Panc1 (cell line): ENCODE measurements at regions not wholly inside any gene's neighbourhood (a gene's known extent, or its start where the extent isn't known, plus 50 kb on each side); places are given as distances from the start of the nearest gene placed in this dataset.

ENCODE experiments used
- POLR2AphosphoS5 ChIP-seq: IDR thresholded peaks from 2 replicates; pipeline ENCODE4 v1.6.1; 2012; ENCODE audit warnings: mild to moderate bottlenecking, low read depth, low read length, moderate library complexity
- SIN3A ChIP-seq: IDR thresholded peaks from 2 replicates; pipeline ENCODE4 v1.6.1; 2012; ENCODE audit warnings: low read depth, mild to moderate bottlenecking, low read length, moderate library complexity, borderline replicate concordance; ENCODE audit not compliant: insufficient read depth
- TCF7L2 ChIP-seq: IDR thresholded peaks from 2 replicates; pipeline ENCODE4 v1.6.1; 2011; ENCODE audit warnings: mild to moderate bottlenecking, low read depth, low read length, inconsistent platforms
- TF ChIP-seq, protein P1 (sequence below): fragments of 450-650 bp; IDR thresholded peaks from 2 replicates; pipeline ENCODE4 v1.5.1; 2017; ENCODE audit warnings: mild to moderate bottlenecking
- TF ChIP-seq, protein P2 (sequence below), 2 experiments: IDR thresholded peaks; 2 replicates each; pipeline ENCODE4 v1.6.1; 2011 to 2012; ENCODE audit warnings: low read depth in 2 of 2, control low read depth in 1 of 2, low read length in 1 of 2, mild to moderate bottlenecking in 1 of 2, moderate library complexity in 1 of 2; ENCODE audit not compliant: insufficient read depth in 1 of 2

GRCh38 chr12:61808856-61809255 lies 451.3 kb upstream of the USP15 start:
- TF ChIP-seq, protein P1, sequence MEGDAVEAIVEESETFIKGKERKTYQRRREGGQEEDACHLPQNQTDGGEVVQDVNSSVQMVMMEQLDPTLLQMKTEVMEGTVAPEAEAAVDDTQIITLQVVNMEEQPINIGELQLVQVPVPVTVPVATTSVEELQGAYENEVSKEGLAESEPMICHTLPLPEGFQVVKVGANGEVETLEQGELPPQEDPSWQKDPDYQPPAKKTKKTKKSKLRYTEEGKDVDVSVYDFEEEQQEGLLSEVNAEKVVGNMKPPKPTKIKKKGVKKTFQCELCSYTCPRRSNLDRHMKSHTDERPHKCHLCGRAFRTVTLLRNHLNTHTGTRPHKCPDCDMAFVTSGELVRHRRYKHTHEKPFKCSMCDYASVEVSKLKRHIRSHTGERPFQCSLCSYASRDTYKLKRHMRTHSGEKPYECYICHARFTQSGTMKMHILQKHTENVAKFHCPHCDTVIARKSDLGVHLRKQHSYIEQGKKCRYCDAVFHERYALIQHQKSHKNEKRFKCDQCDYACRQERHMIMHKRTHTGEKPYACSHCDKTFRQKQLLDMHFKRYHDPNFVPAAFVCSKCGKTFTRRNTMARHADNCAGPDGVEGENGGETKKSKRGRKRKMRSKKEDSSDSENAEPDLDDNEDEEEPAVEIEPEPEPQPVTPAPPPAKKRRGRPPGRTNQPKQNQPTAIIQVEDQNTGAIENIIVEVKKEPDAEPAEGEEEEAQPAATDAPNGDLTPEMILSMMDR, result no peak
- TF ChIP-seq POLR2AphosphoS5 (no peak), SIN3A (no peak), TCF7L2 (no peak)
- TF ChIP-seq, protein P2, sequence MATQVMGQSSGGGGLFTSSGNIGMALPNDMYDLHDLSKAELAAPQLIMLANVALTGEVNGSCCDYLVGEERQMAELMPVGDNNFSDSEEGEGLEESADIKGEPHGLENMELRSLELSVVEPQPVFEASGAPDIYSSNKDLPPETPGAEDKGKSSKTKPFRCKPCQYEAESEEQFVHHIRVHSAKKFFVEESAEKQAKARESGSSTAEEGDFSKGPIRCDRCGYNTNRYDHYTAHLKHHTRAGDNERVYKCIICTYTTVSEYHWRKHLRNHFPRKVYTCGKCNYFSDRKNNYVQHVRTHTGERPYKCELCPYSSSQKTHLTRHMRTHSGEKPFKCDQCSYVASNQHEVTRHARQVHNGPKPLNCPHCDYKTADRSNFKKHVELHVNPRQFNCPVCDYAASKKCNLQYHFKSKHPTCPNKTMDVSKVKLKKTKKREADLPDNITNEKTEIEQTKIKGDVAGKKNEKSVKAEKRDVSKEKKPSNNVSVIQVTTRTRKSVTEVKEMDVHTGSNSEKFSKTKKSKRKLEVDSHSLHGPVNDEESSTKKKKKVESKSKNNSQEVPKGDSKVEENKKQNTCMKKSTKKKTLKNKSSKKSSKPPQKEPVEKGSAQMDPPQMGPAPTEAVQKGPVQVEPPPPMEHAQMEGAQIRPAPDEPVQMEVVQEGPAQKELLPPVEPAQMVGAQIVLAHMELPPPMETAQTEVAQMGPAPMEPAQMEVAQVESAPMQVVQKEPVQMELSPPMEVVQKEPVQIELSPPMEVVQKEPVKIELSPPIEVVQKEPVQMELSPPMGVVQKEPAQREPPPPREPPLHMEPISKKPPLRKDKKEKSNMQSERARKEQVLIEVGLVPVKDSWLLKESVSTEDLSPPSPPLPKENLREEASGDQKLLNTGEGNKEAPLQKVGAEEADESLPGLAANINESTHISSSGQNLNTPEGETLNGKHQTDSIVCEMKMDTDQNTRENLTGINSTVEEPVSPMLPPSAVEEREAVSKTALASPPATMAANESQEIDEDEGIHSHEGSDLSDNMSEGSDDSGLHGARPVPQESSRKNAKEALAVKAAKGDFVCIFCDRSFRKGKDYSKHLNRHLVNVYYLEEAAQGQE (IDR thresholded peaks at IDR 0.05; ENCODE audit: insufficient read depth in 1 of 2, low read depth in 2 of 2, low read length in 1 of 2), result no peak
